Epithelial cell of proximal tubule (primary cell): ENCODE measurements at regions not wholly inside any gene's neighbourhood (a gene's known extent, or its start where the extent isn't known, plus 50 kb on each side); places are given as distances from the start of the nearest gene placed in this dataset.

Experiments used
- DNase-seq: peaks from one replicate; pipeline ENCODE4 v3.0.0-alpha.2; 2011; ENCODE audit warnings: low read depth
- H3K4me3 ChIP-seq: 2 replicates; pipeline ENCODE4 v1.5.1; 2011; ENCODE audit warnings: low read depth, mild to moderate bottlenecking, low read length
- TF ChIP-seq, protein P1 (sequence below): conservative IDR thresholded peaks from 2 replicates; pipeline ENCODE4 v1.5.1; 2012; ENCODE audit warnings: low read depth, mild to moderate bottlenecking, low read length

DNA sequence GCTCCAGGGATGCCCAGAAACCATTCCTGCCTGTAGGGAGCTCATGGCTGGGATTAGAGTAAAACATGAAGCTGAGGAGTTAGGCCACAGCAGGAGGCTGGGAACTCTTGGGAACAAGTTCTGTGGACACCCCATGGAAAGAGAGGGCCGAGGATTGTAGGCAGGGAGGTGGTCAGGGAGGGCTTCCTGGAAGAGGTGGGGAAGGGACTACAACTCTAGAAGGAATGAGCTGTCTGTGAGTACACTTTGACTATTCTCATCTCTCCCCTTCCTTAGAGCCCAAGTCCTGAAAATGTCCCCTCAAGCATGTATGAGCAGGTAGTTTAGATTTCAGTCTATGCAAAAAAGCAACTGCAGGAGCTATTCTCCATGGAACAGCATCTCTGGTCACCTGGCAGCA, 139.9 kb upstream of the GLI2 start:
- TF ChIP-seq, protein P1, sequence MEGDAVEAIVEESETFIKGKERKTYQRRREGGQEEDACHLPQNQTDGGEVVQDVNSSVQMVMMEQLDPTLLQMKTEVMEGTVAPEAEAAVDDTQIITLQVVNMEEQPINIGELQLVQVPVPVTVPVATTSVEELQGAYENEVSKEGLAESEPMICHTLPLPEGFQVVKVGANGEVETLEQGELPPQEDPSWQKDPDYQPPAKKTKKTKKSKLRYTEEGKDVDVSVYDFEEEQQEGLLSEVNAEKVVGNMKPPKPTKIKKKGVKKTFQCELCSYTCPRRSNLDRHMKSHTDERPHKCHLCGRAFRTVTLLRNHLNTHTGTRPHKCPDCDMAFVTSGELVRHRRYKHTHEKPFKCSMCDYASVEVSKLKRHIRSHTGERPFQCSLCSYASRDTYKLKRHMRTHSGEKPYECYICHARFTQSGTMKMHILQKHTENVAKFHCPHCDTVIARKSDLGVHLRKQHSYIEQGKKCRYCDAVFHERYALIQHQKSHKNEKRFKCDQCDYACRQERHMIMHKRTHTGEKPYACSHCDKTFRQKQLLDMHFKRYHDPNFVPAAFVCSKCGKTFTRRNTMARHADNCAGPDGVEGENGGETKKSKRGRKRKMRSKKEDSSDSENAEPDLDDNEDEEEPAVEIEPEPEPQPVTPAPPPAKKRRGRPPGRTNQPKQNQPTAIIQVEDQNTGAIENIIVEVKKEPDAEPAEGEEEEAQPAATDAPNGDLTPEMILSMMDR, result no peak
- H3K4me3 ChIP-seq, result no peak overlapping the region
- DNase-seq, result no peak

DNA sequence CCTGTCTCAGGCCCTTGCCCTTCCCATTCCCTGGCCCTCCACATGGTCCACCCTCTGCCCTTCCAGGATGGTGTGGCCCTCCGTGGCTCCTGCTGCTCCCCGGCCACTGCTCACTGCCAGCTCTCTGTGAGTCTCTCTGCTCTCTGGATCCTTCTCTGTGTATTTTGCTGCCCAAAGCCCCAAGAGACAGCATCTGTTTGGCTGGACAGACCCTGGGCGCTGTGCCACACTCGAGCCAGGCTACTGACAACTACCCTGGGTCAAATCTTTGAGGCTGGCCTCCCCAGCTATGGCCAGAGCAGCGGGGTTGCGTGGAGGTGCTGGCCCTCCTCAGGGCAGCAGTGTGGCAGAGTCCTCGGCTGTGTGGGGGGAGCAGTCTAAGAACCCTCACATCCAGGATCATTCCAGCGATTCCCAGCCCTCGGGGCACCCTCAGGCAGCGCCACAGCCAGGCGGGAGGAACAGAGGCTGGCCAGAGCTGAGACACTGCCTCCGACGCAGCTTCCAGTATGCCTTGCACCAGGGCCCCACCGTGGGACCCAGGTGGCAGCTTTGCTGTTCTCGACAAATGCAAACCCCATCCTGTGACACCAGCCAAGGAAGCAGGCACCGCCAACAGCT, 139.4 kb upstream of the GLI2 start:
- no peak overlapping the region for H3K4me3 ChIP-seq
- TF ChIP-seq, protein P1, result no peak
- DNase-seq, result no peak

DNA sequence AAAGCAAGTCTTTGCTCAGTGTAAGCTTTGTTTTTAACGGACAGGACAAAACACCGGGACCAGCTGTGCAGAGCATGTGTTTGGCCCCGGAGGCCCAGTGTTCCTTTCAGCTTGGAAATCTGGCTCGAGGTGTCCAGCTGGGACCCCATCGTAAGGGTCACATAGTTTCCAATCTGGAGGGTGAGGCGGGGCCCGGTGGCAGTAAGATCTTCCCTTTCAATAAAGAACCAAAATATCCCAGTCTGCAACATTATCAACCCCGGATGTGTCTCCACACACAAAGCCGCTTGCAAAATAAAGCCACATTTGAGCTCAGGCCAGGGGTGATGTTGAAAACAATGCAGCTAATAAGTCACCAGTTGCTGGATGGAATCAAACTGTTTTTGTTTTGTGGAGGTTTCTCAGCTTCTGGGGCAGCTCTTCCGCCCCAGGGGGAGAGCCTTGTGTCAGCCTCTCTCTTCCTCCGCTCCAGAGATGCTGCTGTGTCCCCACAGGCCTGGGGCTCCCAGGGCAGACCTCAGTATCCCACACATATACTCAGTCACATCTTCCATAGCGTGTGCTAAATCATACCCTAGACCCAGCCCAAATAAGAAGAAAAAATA, 138.6 kb upstream of the GLI2 start:
- no peak for DNase-seq
- H3K4me3 ChIP-seq, result no peak overlapping the region
- TF ChIP-seq, protein P1, result no peak

DNA sequence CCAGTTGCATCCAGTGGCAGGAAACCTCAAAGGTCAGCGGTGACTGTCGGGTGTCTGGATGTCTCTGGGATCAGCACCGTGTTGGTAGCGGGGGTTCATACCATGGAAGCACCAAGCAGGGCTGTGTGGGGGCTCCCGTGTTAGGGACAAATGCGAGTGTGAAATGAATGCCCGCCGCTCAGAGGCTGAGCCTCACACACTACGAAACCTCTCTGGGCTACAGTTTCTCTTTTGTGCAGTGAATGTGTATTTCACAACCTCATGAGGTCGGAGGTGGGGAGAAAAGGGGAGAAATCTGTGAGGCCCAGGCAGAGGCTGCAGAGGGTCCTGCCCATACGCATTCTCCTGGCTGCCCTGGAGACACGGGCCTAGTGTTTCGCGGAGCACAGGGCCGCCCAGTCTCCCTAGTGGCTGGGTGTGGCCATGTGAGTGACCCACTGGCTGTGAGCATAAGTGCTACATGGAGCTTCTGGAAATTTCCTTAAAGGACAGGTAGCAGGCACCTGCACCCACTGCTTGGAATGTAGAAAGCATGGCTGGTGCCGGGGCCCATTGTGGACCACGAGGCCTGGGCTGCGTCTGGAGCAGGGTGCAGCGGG, 138.0 kb upstream of the GLI2 start:
- no peak for DNase-seq
- TF ChIP-seq, protein P1, result no peak
- no peak overlapping the region for H3K4me3 ChIP-seq

DNA sequence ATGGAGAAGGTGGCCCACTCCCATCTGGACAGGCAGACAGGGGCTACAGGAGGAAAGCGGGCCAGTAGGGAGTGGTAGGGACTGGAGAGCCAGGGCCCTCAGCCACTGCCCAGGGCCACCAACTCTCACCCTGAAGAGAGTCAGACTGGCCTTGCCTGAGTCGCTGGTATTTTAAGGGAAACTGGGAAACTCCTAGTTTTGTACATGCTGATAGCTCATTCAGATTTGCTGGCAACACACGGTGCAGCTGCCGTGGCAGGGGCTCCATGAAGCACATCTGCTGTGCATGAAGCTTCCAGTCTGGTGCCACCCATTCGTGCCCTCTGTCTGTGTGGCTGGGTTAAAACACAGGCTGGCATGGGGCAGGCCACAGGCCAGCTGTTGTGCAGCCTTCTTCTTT, 137.3 kb upstream of the GLI2 start:
- TF ChIP-seq, protein P1, result no peak
- DNase-seq, result no peak
- H3K4me3 ChIP-seq, result no peak overlapping the region

DNA sequence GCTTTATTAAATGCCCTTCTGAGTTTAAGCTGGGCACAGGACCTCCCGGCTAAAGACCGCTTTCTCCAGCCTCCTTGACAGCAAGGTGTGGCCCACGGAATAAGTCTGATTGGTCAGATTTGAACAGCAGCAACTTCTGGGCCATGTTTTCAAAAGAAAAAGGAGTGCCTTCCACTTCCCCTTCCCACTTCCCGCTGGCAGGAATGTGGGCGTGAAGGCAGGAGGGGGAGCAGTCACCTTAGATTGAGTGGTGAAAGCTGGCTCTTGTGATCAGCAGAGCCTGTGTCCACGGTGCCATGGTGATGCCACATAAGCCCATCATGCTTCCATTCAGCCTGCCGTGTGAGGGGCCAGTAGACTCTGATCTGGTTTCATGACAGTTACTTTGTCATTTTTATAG, 136.6 kb upstream of the GLI2 start:
- no peak overlapping the region for H3K4me3 ChIP-seq
- TF ChIP-seq, protein P1, result no peak
- DNase-seq, result no peak

DNA sequence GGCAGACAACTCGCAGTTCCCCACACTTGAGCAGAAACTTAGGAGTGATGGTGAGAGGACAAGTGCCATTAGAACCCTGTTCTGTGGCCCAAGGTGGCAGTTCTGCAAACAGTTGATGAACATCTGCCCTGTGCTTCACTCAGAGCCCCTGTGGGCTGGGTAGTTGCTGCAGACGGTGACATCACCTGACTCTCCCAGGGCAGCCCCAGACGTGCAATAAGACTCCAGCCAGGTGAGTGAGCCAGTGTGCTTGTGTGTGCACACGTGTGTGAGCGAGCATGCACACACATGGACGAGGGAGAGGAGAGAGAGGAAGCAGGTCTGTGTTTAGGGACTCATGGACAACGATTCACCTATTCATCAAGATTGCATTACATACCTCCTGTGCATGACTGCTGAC, 136.0 kb upstream of the GLI2 start:
- H3K4me3 ChIP-seq, result no peak overlapping the region

More for the DNA sequence above, 136.0 kb upstream of the GLI2 start:
- TF ChIP-seq, protein P1, result no peak
- DNase-seq, result no peak
